Left kidney (tissue), 1 donor: ENCODE measurements at regions not wholly inside any gene's neighbourhood (a gene's known extent, or its start where the extent isn't known, plus 50 kb on each side); places are given as distances from the start of the nearest gene placed in this dataset.
A peak's percentile ranks its signal among the peaks of the same experiment; 100 is the strongest.

ENCODE experiments used
- DNase-seq: peaks from one replicate; pipeline ENCODE4 v3.0.0-alpha.2; 2013

- DNase-seq, result no peak
These were observed 115.7 kb upstream of the MPDZ start for GRCh38 chr9:13395156-13395555.

- DNase-seq, result no peak
These were observed 108.7 kb upstream of the MPDZ start for GRCh38 chr9:13388157-13388556.

GRCh38 chr9:13387734-13388067 is 108.2 kb upstream of the MPDZ start:
- DNase-seq, result no peak

- DNase-seq, result no peak
These were observed 107.6 kb upstream of the MPDZ start for GRCh38 chr9:13386935-13387733.

GRCh38 chr9:13386316-13386715 is 106.8 kb upstream of the MPDZ start:
- no peak for DNase-seq

GRCh38 chr9:13383855-13384254 is 104.4 kb upstream of the MPDZ start:
- no peak for DNase-seq

GRCh38 chr9:13383216-13383615 is 103.7 kb upstream of the MPDZ start:
- no peak for DNase-seq

- DNase-seq, result no peak
These were observed 103.1 kb upstream of the MPDZ start for GRCh38 chr9:13382595-13382994.

- no peak for DNase-seq
These were observed 101.4 kb upstream of the MPDZ start for GRCh38 chr9:13380903-13381302.

- DNase-seq, result no peak
These were observed 98.7 kb upstream of the MPDZ start for GRCh38 chr9:13378154-13378553.

GRCh38 chr9:13377171-13377925 is 97.9 kb upstream of the MPDZ start:
- no peak for DNase-seq

GRCh38 chr9:13372510-13372909 is 93.0 kb upstream of the MPDZ start:
- no peak for DNase-seq

GRCh38 chr9:13369431-13369830 is 89.9 kb upstream of the MPDZ start:
- no peak for DNase-seq

- DNase-seq, result no peak
These were observed 88.3 kb upstream of the MPDZ start for GRCh38 chr9:13367784-13368183.

- no peak for DNase-seq
These were observed 84.9 kb upstream of the MPDZ start for GRCh38 chr9:13364271-13365000.

GRCh38 chr9:13361076-13361475 is 81.6 kb upstream of the MPDZ start:
- no peak for DNase-seq

GRCh38 chr9:13360188-13360587 is 80.7 kb upstream of the MPDZ start:
- DNase-seq, result no peak

GRCh38 chr9:13358128-13358527 is 78.6 kb upstream of the MPDZ start:
- no peak for DNase-seq

- no peak for DNase-seq
These were observed 75.2 kb upstream of the MPDZ start for GRCh38 chr9:13354733-13355132.

- DNase-seq, result no peak
These were observed 73.0 kb upstream of the MPDZ start for GRCh38 chr9:13352451-13352979.

GRCh38 chr9:13351778-13352386 is 72.4 kb upstream of the MPDZ start:
- peak; percentile 50 for DNase-seq

- DNase-seq, result peak; percentile 15
These were observed 53.1 kb upstream of the MPDZ start for GRCh38 chr9:13332571-13332970.
